CD4-positive, alpha-beta T cell treated with Interleukin-10 for 1 hour (primary cell): ENCODE measurements at regions not wholly inside any gene's neighbourhood (a gene's known extent, or its start where the extent isn't known, plus 50 kb on each side); places are given as distances from the start of the nearest gene placed in this dataset.
"Not testable (repeated sequence)": the region's sequence is repeated elsewhere in the genome, so short reads cannot be mapped to it uniquely, and the experiment has no call there.

Experiments used
- DNase-seq: peaks from one replicate; pipeline ENCODE4 v3.0.0-alpha.2; 2020

DNA sequence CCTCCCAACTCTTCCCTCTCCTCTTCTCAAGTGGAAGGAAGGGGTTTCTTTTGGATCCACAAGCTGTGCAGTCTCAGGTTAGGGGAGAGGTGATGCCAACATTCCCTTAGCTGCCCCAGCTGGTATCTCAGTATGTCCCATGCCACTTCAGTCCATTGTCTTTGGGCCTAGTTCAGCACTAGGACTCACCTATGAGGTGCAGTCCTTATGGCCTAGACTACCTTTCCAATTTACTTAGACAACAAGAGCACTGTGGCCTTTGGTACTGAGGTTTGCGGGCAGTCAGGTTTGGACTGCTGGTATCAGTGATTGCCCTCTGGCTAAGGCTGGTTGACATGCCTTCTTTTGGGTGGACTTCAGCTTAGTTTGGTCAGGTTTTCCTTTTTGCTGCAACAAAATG lies 159.9 kb downstream of the POTEH start:
- DNase-seq, result not testable (repeated sequence)

DNA sequence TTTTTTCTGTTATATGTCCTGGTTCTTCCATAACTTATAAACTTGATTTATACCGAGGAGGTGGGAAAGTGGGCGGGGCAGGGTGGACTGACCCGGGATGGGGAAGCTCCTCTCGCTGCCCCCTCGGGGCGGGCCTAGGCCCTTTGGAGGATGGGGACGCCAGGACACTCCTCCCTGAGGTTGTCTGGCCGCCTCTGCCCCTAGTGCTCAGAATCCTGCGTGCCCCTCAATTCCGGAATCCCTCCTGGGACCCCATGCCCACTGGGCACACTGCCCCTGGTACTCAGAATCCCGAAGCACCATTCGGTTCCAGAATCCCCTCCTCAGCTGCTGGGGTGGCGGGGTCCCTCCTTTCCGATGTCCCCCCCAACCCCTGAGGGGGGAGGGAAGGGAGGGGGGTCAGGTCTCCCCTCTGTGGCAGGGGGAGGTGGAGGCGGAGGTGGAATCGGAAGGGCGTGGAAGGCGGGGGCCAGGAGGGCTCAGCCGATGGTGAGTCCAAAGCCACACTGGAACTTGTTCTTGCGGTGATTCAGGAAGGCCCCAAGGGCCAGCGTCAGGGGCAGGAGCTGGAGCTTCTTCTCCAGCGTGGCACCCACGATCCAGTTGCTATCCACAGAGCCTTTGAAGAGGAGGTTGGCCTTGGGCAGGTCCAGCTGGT lies 164.0 kb downstream of the POTEH start:
- DNase-seq, result not testable (repeated sequence)

DNA sequence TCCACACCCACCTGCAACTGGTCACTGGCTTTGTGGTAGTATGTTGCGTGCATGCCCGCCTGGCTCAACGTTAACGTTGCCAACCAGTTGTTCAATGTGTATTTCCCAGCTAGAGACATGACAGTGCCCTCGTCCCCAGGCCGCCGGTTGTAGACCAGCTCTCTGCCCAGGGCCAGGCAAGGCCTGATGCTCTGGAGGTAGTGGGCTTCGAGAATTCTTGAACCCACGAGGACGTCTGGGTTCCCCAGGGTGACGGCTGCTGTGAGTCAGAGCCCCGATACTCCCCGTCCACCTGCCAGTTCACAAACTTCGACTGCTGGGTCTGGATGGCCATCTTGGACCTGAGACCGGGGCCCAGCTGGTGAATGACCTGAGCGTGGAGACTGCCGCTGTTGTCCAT lies 164.6 kb downstream of the POTEH start:
- not testable (repeated sequence) for DNase-seq

DNA sequence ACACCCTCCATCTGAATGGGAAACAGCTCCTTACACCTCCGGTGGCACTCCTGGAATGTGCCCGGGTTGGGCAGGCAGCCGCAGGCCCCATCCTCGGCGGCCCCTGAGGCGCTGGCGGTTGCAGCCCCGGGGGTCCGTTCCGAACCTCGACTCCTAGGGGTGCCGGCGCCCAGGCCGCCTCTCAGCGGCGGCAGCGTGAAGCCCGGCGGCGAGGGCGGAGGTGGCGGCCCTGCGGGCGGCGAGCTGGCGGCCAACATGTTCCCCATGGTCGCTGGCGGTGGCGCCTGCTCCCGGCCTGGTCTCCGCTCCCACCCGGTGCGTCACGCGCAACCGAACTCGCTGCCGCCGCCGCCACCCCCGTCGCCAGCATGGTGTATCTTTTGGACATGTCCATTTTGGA lies 165.2 kb downstream of the POTEH start:
- not testable (repeated sequence) for DNase-seq

GRCh38 chr22:15880926-15881325 lies 191.1 kb downstream of the POTEH start:
- not testable (repeated sequence) for DNase-seq

DNA sequence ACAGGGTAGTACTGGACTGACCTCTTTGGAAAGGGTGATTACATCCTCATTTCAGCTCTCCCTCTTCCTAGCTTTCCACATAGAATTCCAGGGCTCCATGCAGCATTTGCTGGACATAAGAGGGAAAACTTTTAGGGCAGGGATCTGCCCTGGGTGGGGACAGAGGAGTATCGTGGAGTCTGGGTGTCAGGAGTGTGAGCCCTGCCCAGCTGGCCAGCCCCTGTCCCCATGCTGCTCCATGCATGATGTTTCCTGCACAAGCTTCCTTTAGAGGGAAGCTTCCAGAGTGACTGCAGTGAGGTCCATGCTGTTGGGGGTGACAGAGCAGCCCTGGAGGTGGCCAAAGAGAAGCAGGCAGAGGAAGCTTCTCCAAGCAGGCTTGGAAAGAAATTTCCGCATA lies 214.5 kb downstream of the POTEH start:
- DNase-seq, result not testable (repeated sequence)

- DNase-seq, result not testable (repeated sequence)
Measured at GRCh38 chr22:15911704-15912103, 221.9 kb downstream of the POTEH start.

DNA sequence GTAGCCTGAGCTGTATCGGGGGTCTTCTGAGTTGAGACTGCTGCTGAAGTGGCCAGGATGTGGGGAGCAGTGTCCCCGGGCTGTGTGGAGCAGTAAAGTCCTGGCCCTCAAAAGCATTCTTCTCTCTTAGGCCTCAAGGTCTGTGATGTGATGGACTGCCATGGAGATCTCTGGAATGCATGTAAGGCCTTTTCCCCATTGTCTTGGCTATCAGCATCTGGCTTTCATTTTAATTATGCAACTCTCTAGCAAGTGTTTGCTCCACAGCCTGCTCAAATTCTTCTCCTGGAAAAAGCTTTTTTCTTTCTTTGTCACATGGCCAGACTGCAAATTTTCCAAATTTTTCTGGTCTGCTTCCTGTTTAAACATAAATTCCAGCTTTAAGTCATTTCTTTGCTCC lies 229.3 kb downstream of the POTEH start:
- not testable (repeated sequence) for DNase-seq

GRCh38 chr22:15920941-15921340 lies 231.1 kb downstream of the POTEH start:
- DNase-seq, result not testable (repeated sequence)

GRCh38 chr22:15922132-15922531 lies 232.3 kb downstream of the POTEH start:
- not testable (repeated sequence) for DNase-seq

GRCh38 chr22:15922666-15923065 lies 232.8 kb downstream of the POTEH start:
- not testable (repeated sequence) for DNase-seq

DNA sequence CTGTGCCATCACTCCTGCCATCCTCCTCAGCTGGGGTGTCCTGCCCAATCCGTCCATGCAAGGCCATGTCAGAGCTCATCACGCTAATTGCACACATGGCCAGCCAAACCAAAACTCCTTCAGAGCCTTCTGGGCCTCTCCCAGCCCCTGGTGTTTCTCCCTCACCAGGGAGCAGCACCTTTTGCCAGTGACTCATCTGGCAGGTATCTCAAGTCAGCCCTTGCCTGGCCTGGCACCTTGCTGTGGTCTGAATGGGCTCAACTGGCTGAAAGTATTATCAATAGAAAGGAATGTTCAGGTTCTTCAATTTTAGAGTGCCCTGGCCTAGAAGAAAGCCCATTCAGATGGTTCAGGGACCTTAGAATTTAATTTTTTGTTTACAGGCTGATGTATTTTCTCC lies 235.0 kb downstream of the POTEH start:
- DNase-seq, result not testable (repeated sequence)

GRCh38 chr22:15927172-15927571 lies 237.3 kb downstream of the POTEH start:
- not testable (repeated sequence) for DNase-seq
